Liver (tissue), 7 donors: ENCODE measurements at regions not wholly inside any gene's neighbourhood (a gene's known extent, or its start where the extent isn't known, plus 50 kb on each side); places are given as distances from the start of the nearest gene placed in this dataset.

Experiments
- DNase-seq: peaks from one replicate; pipeline ENCODE4 v3.0.0-alpha.2; 2017; ENCODE audit warnings: low spot score
- H3K27ac ChIP-seq, 2 donors: one replicate each; pipeline ENCODE4 v1.7.0; 2013; ENCODE audit warnings: inconsistent platforms in 2 of 2, low read length in 2 of 2, control low read depth in 1 of 2, low read depth in 1 of 2, mild to moderate bottlenecking in 1 of 2
- H3K27me3 ChIP-seq, 4 donors: one replicate each; pipeline versions ENCODE4 v1.6.1 to v1.7.0; 2013; ENCODE audit warnings: low read length in 3 of 4, inconsistent platforms in 1 of 4, mild to moderate bottlenecking in 1 of 4, moderate library complexity in 1 of 4; ENCODE audit not compliant: control insufficient read depth in 4 of 4, insufficient read depth in 4 of 4
- H3K36me3 ChIP-seq, 4 donors: one replicate each; pipeline versions ENCODE4 v1.6.1 to v1.7.0; 2013; ENCODE audit warnings: low read length in 3 of 4, mild to moderate bottlenecking in 3 of 4, low read depth in 1 of 4, moderate library complexity in 1 of 4; ENCODE audit not compliant: control insufficient read depth in 4 of 4, insufficient read depth in 3 of 4
- H3K4me1 ChIP-seq, 4 donors: one replicate each; pipeline versions ENCODE4 v1.6.1 to v1.7.0; 2013; ENCODE audit warnings: low read length in 3 of 4, mild to moderate bottlenecking in 3 of 4, moderate library complexity in 1 of 4; ENCODE audit not compliant: control insufficient read depth in 4 of 4, insufficient read depth in 4 of 4
- H3K4me3 ChIP-seq, 3 donors: one replicate each; pipeline versions ENCODE4 v1.6.1 to v1.7.0; 2013; ENCODE audit warnings: low read length in 3 of 3, control low read depth in 1 of 3, low read depth in 1 of 3, mild to moderate bottlenecking in 1 of 3
- H3K9ac ChIP-seq, 2 donors: one replicate each; pipeline ENCODE4 v1.7.0; 2013; ENCODE audit warnings: low read length in 2 of 2, mild to moderate bottlenecking in 2 of 2, moderate library complexity in 2 of 2, control low read depth in 1 of 2, low read depth in 1 of 2
- H3K9me3 ChIP-seq, 4 donors: one replicate each; pipeline versions ENCODE4 v1.6.1 to v1.7.0; 2013; ENCODE audit warnings: low read length in 3 of 4; ENCODE audit not compliant: control insufficient read depth in 4 of 4
- ATF3 ChIP-seq: IDR thresholded peaks from 2 replicates; pipeline ENCODE4 v1.6.1; 2016; ENCODE audit warnings: antibody characterized with exemption
- FOXA1 ChIP-seq: IDR thresholded peaks from 2 replicates; pipeline ENCODE4 v1.6.1; 2016; ENCODE audit warnings: antibody characterized with exemption
- FOXA2 ChIP-seq: IDR thresholded peaks from 2 replicates; pipeline ENCODE4 v1.6.1; 2016; ENCODE audit warnings: antibody characterized with exemption
- HNF4A ChIP-seq, 2 donors: conservative IDR thresholded peaks; 2 replicates each; pipeline ENCODE4 v1.6.1; 2016; ENCODE audit warnings: antibody characterized with exemption in 2 of 2, mild to moderate bottlenecking in 2 of 2
- HNF4G ChIP-seq: IDR thresholded peaks from 2 replicates; pipeline ENCODE4 v1.6.1; 2016; ENCODE audit warnings: antibody characterized with exemption
- JUND ChIP-seq, 2 donors: IDR thresholded peaks; 2 replicates each; pipeline ENCODE4 v1.6.1; 2016; ENCODE audit warnings: antibody characterized with exemption in 2 of 2
- NR2F2 ChIP-seq: IDR thresholded peaks from 2 replicates; pipeline ENCODE4 v1.6.1; 2016; ENCODE audit warnings: antibody characterized with exemption
- RXRA ChIP-seq, 2 donors: IDR thresholded peaks; 2 replicates each; pipeline ENCODE4 v1.6.1; 2017 to 2018; ENCODE audit warnings: antibody characterized with exemption in 2 of 2, mild to moderate bottlenecking in 1 of 2
- SP1 ChIP-seq: IDR thresholded peaks from 2 replicates; pipeline ENCODE4 v1.6.1; 2018; ENCODE audit warnings: antibody characterized with exemption, mild to moderate bottlenecking
- TAF1 ChIP-seq: conservative IDR thresholded peaks from 2 replicates; pipeline ENCODE4 v1.6.1; 2016; ENCODE audit warnings: antibody characterized with exemption, mild to moderate bottlenecking
- YY1 ChIP-seq: IDR thresholded peaks from 2 replicates; pipeline ENCODE4 v1.6.1; 2016; ENCODE audit warnings: antibody characterized with exemption, mild to moderate bottlenecking
- WGBS: extraction: QIAGEN DNeasy Blood & Tissue Kit; methylation state at CpG from one replicate; pipeline ENCODE4 v1.1.7; 2013; 5-methylcytosine and 5-hydroxymethylcytosine counted together
- TF ChIP-seq, protein P1 (sequence below): IDR thresholded peaks from 2 replicates; pipeline ENCODE4 v1.6.1; 2016; ENCODE audit warnings: antibody characterized with exemption
- TF ChIP-seq, protein P2 (sequence below): IDR thresholded peaks from 2 replicates; pipeline ENCODE4 v1.6.1; 2016; ENCODE audit warnings: antibody characterized with exemption
- TF ChIP-seq, protein P3 (sequence below): IDR thresholded peaks from 2 replicates; pipeline ENCODE4 v1.6.1; 2016; ENCODE audit warnings: antibody characterized with exemption, mild to moderate bottlenecking
- donor health status: healthy.
- donor health status: healthy.
- donor health status: healthy.
- donor health status: healthy.

DNA sequence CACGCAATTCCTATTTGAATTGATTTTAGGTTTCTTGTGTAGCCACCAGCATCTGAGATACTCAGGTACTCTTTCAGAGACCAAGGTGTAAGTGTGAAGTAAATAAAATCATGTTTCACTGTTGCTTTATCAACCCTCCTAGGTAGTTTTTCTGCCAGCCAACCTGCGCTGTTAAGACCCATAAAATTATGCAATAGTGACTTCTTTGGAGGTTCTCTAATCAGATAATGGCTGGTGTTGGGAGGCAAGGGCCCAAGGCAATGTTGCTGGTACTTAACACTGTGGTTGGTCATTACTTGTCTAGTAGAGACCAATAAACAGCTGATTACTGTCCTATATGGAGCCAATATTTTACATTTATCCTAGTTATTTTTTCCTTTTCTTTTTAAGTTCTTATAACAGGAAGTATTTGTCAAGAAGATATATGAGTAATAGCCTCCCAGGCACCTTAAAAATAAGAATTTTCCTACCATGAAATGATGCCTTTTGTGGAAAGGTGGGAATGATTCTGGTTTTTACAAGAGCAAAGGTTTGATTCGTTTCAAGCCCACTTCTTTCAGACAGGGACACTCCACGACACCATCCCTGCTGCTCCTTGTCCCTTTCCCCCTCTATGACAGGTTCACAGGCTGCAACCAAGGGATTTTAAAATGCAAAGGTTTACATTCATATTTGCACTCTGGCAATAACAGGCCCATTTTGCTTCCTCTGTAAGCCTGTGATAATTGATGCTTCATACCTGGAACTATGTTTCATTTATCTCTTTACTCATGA lies 259.3 kb downstream of the MEIS1 start:
- Histone ChIP-seq H3K36me3 (no peaks in the 10 kb centered on the region), H3K27ac (no peak overlapping the region), H3K9ac (no peak overlapping the region), H3K4me1 (no peaks in the 10 kb centered on the region), H3K27me3 (no peaks in the 10 kb centered on the region), H3K4me3 (no peak overlapping the region), H3K9me3 (no peaks in the 10 kb centered on the region)
- TF ChIP-seq HNF4A (conservative IDR thresholded peaks at IDR 0.05) (no peak), FOXA1 (no peak), NR2F2 (no peak), TAF1 (no peak), HNF4G (no peak), RXRA (IDR thresholded peaks at IDR 0.05) (no peak), YY1 (no peak), FOXA2 (no peak), JUND (IDR thresholded peaks at IDR 0.05) (no peak), ATF3 (no peak), SP1 (no peak)
- TF ChIP-seq, protein P1, sequence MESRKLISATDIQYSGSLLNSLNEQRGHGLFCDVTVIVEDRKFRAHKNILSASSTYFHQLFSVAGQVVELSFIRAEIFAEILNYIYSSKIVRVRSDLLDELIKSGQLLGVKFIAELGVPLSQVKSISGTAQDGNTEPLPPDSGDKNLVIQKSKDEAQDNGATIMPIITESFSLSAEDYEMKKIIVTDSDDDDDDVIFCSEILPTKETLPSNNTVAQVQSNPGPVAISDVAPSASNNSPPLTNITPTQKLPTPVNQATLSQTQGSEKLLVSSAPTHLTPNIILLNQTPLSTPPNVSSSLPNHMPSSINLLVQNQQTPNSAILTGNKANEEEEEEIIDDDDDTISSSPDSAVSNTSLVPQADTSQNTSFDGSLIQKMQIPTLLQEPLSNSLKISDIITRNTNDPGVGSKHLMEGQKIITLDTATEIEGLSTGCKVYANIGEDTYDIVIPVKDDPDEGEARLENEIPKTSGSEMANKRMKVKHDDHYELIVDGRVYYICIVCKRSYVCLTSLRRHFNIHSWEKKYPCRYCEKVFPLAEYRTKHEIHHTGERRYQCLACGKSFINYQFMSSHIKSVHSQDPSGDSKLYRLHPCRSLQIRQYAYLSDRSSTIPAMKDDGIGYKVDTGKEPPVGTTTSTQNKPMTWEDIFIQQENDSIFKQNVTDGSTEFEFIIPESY = no peak
- TF ChIP-seq, protein P2, sequence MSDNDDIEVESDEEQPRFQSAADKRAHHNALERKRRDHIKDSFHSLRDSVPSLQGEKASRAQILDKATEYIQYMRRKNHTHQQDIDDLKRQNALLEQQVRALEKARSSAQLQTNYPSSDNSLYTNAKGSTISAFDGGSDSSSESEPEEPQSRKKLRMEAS = no peak
- TF ChIP-seq, protein P3, sequence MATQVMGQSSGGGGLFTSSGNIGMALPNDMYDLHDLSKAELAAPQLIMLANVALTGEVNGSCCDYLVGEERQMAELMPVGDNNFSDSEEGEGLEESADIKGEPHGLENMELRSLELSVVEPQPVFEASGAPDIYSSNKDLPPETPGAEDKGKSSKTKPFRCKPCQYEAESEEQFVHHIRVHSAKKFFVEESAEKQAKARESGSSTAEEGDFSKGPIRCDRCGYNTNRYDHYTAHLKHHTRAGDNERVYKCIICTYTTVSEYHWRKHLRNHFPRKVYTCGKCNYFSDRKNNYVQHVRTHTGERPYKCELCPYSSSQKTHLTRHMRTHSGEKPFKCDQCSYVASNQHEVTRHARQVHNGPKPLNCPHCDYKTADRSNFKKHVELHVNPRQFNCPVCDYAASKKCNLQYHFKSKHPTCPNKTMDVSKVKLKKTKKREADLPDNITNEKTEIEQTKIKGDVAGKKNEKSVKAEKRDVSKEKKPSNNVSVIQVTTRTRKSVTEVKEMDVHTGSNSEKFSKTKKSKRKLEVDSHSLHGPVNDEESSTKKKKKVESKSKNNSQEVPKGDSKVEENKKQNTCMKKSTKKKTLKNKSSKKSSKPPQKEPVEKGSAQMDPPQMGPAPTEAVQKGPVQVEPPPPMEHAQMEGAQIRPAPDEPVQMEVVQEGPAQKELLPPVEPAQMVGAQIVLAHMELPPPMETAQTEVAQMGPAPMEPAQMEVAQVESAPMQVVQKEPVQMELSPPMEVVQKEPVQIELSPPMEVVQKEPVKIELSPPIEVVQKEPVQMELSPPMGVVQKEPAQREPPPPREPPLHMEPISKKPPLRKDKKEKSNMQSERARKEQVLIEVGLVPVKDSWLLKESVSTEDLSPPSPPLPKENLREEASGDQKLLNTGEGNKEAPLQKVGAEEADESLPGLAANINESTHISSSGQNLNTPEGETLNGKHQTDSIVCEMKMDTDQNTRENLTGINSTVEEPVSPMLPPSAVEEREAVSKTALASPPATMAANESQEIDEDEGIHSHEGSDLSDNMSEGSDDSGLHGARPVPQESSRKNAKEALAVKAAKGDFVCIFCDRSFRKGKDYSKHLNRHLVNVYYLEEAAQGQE = no peak
- DNase-seq = no peak
- 70% methylated on average over 4 of the region's 4 CpGs for WGBS

GRCh38 chr2:66695226-66695735 lies 260.4 kb downstream of the MEIS1 start:
- Histone ChIP-seq H3K4me3 (no peak overlapping the region), H3K36me3 (no peaks in the 10 kb centered on the region), H3K9ac (no peak overlapping the region), H3K27ac (no peak overlapping the region), H3K9me3 (no peaks in the 10 kb centered on the region), H3K4me1 (no peaks in the 10 kb centered on the region), H3K27me3 (no peaks in the 10 kb centered on the region)
- TF ChIP-seq NR2F2 = no peak
- TF ChIP-seq SP1 = no peak
- no peak for TF ChIP-seq YY1
- 65% methylated on average over 4 of the region's 4 CpGs for WGBS
- DNase-seq = no peak
